Tibial nerve (tissue), 4 donors: ENCODE measurements at regions not wholly inside any gene's neighbourhood (a gene's known extent, or its start where the extent isn't known, plus 50 kb on each side); places are given as distances from the start of the nearest gene placed in this dataset.

Experiments
- EP300 ChIP-seq, 2 donors: sonication (generic); formaldehyde crosslinking; IDR thresholded peaks; one replicate each; pipeline ENCODE4 v1.6.1; 2017; ENCODE audit warnings: antibody characterized with exemption in 2 of 2, mild to moderate bottlenecking in 1 of 2
- POLR2A ChIP-seq, 2 donors: fragments of 450-650 bp; IDR thresholded peaks; one replicate each; pipeline ENCODE4 v1.6.1; 2017; ENCODE audit warnings: antibody characterized with exemption in 2 of 2, mild to moderate bottlenecking in 2 of 2, moderate library complexity in 2 of 2
- TF ChIP-seq, protein P1 (sequence below), 5 experiments: fragments of 200-600 bp in 3 of 5; fragments of 450-650 bp in 2 of 5; sonication (generic) in 3 of 5; IDR thresholded peaks; one replicate each; pipeline ENCODE4 v1.5.1; 2016 to 2019; ENCODE audit warnings: antibody characterized with exemption in 5 of 5, mild to moderate bottlenecking in 3 of 5, moderate library complexity in 2 of 5

DNA sequence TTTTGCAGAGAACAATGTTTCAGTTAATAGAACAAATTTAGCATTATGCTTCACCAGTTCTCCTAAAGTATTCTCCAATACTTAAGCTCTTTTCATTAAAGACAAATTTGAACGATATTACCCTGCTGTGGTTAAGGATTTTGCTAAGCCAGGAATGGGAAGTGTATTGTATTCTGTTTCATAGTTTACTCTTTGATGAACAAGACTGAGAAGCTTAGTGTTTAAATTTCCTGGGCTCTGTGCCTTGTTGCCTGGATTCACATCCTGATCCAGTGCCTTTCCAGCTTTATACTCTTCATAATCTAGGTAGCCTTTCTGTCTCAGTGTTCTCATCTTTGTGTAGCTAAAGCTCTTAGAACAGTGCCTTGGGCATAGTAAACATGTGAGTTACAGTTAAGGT, 58.6 kb upstream of the GLS start:
- TF ChIP-seq POLR2A (IDR thresholded peaks at IDR 0.05): no peak
- TF ChIP-seq, protein P1, sequence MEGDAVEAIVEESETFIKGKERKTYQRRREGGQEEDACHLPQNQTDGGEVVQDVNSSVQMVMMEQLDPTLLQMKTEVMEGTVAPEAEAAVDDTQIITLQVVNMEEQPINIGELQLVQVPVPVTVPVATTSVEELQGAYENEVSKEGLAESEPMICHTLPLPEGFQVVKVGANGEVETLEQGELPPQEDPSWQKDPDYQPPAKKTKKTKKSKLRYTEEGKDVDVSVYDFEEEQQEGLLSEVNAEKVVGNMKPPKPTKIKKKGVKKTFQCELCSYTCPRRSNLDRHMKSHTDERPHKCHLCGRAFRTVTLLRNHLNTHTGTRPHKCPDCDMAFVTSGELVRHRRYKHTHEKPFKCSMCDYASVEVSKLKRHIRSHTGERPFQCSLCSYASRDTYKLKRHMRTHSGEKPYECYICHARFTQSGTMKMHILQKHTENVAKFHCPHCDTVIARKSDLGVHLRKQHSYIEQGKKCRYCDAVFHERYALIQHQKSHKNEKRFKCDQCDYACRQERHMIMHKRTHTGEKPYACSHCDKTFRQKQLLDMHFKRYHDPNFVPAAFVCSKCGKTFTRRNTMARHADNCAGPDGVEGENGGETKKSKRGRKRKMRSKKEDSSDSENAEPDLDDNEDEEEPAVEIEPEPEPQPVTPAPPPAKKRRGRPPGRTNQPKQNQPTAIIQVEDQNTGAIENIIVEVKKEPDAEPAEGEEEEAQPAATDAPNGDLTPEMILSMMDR (IDR thresholded peaks at IDR 0.05): no peak
- no peak for TF ChIP-seq EP300 (IDR thresholded peaks at IDR 0.05)
